GM12891 (cell line): ENCODE measurements at regions not wholly inside any gene's neighbourhood (a gene's known extent, or its start where the extent isn't known, plus 50 kb on each side); places are given as distances from the start of the nearest gene placed in this dataset.

Experiments used
- DNase-seq: peaks from one replicate; pipeline ENCODE4 v3.0.0; 2011; ENCODE audit warnings: low spot score; ENCODE audit not compliant: insufficient read length
- FAIRE-seq: peaks from 2 replicates; lab custom pipeline; 2011; peaks lifted over from hg19 to GRCh38; lab: Jason Lieb, UNC
- PAX5 ChIP-seq: IDR thresholded peaks from 2 replicates; pipeline ENCODE4 v1.6.1; 2011; ENCODE audit warnings: low read length, moderate library complexity, mild to moderate bottlenecking; ENCODE audit not compliant: insufficient read depth, severe bottlenecking
- POLR2A ChIP-seq: IDR thresholded peaks from 2 replicates; pipeline ENCODE4 v1.6.1; 2011; ENCODE audit warnings: low read depth, low read length, control low read depth
- POLR2AphosphoS5 ChIP-seq: IDR thresholded peaks from 2 replicates; pipeline ENCODE4 v1.6.1; 2011; ENCODE audit warnings: low read depth, low read length, control low read depth
- POU2F2 ChIP-seq: IDR thresholded peaks from 2 replicates; pipeline ENCODE4 v1.6.1; 2011; ENCODE audit warnings: low read depth, mild to moderate bottlenecking, control low read depth, low read length, moderate library complexity
- SPI1 ChIP-seq: IDR thresholded peaks from 2 replicates; pipeline ENCODE4 v1.6.1; 2011; ENCODE audit warnings: low read depth, low read length, control low read depth
- TAF1 ChIP-seq: IDR thresholded peaks from 2 replicates; pipeline ENCODE4 v1.6.1; 2011; ENCODE audit warnings: low read depth, low read length, control low read depth

DNA sequence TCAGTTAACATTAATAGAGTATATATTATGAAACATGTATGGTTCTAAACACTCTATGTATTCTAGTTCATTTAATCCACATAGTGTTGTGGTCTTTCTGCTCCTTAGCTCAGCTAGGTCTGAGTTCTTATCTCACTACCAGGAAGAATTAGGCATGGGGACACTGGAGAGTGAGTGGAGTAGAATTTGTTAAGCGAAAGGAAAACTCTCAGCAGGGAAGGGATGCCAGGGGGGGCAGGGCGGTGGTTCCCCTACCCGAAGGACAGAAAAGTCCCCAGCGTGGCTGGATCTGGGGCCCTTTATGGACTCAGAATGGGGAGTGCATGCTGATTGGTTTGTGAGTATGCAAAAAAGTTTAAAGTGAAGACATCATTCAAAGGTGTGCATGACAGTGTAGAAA, 727.5 kb downstream of the TBC1D32 start:
- FAIRE-seq (no peak), DNase-seq (no peak)

GRCh38 chr6:120604510-120604909, 729.8 kb downstream of the TBC1D32 start:
- DNase-seq: no peak
- TF ChIP-seq TAF1: no peak
- no peak for TF ChIP-seq SPI1
- no peak for FAIRE-seq

More for the DNA sequence above, 727.5 kb downstream of the TBC1D32 start:
- TF ChIP-seq POLR2AphosphoS5: no peak
- TF ChIP-seq POU2F2: no peak
- TF ChIP-seq SPI1: no peak
- TF ChIP-seq PAX5: no peak
- TF ChIP-seq TAF1: no peak
- no peak for TF ChIP-seq POLR2A

DNA sequence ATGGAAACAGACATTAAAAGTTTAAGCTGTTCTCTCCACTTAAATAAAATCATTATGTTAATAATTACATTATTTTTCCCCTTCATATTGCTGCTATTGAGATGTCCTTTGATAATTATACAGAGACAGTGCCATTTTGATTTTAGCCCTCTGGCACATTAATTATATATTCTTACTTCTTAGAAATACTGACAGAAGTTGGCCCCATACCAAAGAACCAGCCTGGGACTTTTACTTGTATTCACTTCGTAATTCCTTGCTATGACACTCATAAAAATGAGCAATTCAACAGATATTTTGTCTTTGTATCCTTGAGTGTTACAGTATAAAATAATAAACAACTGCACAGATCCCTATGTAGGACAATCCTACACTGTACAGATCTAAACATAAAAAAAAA, 743.7 kb downstream of the TBC1D32 start:
- no peak for FAIRE-seq
- no peak for DNase-seq
- TF ChIP-seq POU2F2 (no peak), PAX5 (no peak), TAF1 (no peak), POLR2AphosphoS5 (no peak), POLR2A (no peak), SPI1 (no peak)

GRCh38 chr6:120588424-120588823, 745.9 kb downstream of the TBC1D32 start:
- no peak for DNase-seq
- FAIRE-seq: no peak
- no peak for TF ChIP-seq PAX5
- TF ChIP-seq POU2F2: no peak
- no peak for TF ChIP-seq TAF1
- no peak for TF ChIP-seq SPI1
- TF ChIP-seq POLR2A: no peak

DNA sequence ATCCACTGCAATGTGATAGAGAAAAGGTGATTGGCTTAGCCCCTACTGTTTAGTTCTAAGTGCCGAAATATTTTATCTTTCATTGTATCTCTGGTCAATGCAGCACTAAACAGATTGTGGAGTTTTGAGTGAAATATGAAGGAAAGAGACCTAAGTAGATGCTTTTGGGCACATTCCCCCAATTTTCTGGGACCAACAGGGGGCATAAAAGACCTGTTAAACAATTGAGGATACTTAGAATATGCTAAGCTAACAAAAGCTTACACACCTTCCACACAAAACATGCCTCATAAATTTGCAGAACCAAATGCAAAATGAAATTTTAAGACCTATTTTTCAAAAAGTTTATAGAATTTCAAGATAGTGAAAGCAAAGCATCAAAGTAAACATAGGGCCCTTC, 746.9 kb downstream of the TBC1D32 start:
- TF ChIP-seq POLR2A (no peak), TAF1 (no peak), PAX5 (no peak), SPI1 (no peak)
- no peak for FAIRE-seq

GRCh38 chr6:120584111-120584760, 750.0 kb downstream of the TBC1D32 start:
- FAIRE-seq (no peak), DNase-seq (no peak)
- TF ChIP-seq POLR2A (no peak), PAX5 (no peak), SPI1 (no peak), TAF1 (no peak), POU2F2 (no peak), POLR2AphosphoS5 (no peak)

More for the DNA sequence above, 746.9 kb downstream of the TBC1D32 start:
- no peak for DNase-seq

GRCh38 chr6:120576061-120576460, 758.2 kb downstream of the TBC1D32 start:
- FAIRE-seq (no peak), DNase-seq (no peak)
- TF ChIP-seq POU2F2: no peak

DNA sequence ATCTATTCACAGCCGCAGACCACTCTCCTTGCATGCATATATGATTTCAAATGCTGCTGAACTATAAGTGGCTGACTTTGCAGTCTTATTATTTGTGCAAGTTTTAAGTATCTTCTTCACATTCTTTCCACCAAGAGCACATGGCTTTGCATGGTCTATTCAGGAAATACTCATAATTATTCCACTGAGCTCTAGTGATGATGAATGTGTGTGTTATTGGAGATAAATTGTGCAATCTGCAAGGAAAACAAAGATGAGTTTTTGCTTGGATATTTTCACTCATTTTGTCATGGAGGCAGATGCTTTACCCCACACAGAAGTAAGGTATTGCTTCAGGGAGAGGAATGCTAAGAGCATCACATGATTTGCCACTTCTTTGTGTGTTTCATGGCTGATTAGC, 764.6 kb downstream of the TBC1D32 start:
- no peak for TF ChIP-seq POU2F2
- no peak for TF ChIP-seq PAX5
- no peak for TF ChIP-seq POLR2AphosphoS5
- TF ChIP-seq POLR2A: no peak
- no peak for TF ChIP-seq TAF1
- TF ChIP-seq SPI1: no peak
- FAIRE-seq: no peak

GRCh38 chr6:120564779-120565178, 769.5 kb downstream of the TBC1D32 start:
- FAIRE-seq (no peak), DNase-seq (no peak)
- TF ChIP-seq TAF1 (no peak), POLR2AphosphoS5 (no peak), POU2F2 (no peak), PAX5 (no peak), SPI1 (no peak), POLR2A (no peak)

More for the DNA sequence above, 764.6 kb downstream of the TBC1D32 start:
- DNase-seq: no peak

DNA sequence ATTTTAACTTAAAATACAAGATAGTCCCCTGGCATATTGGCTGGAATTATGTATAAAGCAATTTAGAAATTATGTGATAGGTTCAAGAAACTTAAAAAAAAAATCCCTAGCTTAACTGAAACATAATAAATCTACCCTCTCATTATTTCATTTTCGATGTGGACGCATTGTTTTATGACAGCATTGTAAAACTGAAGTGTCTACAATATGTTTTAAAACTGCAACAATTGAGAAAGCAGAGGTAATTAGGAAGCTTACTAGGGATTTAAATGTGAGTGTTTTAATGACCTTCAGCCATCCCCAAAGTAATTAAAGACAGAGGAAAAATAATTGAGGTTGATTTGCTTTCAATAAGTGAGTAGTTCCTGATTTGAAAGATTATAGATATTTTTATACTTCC, 776.0 kb downstream of the TBC1D32 start:
- no peak for DNase-seq
- TF ChIP-seq SPI1 (no peak), TAF1 (no peak), POU2F2 (no peak), POLR2AphosphoS5 (no peak), POLR2A (no peak)
- no peak for FAIRE-seq

GRCh38 chr6:120557554-120557953, 776.7 kb downstream of the TBC1D32 start:
- FAIRE-seq: no peak
- no peak for TF ChIP-seq SPI1
- no peak for TF ChIP-seq POLR2A
- no peak for TF ChIP-seq PAX5
- no peak for TF ChIP-seq POLR2AphosphoS5
- no peak for TF ChIP-seq POU2F2
- no peak for TF ChIP-seq TAF1
- DNase-seq: no peak
